ENCODE measurements at regions not wholly inside any gene's neighbourhood (a gene's known extent, or its start where the extent isn't known, plus 50 kb on each side); places are given as distances from the start of the nearest gene placed in this dataset.
"Not testable (repeated sequence)": the region's sequence is repeated elsewhere in the genome, so short reads cannot be mapped to it uniquely, and the experiment has no call there.

GRCh38 chr2:111484097-111484496 is 363.4 kb downstream of the BCL2L11 start:
- not testable (repeated sequence) for DNase-seq

GRCh38 chr2:111485895-111486294 is 365.2 kb downstream of the BCL2L11 start:
- not testable (repeated sequence) for DNase-seq

- not testable (repeated sequence) for DNase-seq
Observed at GRCh38 chr2:111488451-111488850, 367.7 kb downstream of the BCL2L11 start.

- DNase-seq = not testable (repeated sequence)
Observed at GRCh38 chr2:111489460-111489859, 368.7 kb downstream of the BCL2L11 start.

GRCh38 chr2:111491181-111491580 is 370.5 kb downstream of the BCL2L11 start:
- not testable (repeated sequence) for DNase-seq

DNA sequence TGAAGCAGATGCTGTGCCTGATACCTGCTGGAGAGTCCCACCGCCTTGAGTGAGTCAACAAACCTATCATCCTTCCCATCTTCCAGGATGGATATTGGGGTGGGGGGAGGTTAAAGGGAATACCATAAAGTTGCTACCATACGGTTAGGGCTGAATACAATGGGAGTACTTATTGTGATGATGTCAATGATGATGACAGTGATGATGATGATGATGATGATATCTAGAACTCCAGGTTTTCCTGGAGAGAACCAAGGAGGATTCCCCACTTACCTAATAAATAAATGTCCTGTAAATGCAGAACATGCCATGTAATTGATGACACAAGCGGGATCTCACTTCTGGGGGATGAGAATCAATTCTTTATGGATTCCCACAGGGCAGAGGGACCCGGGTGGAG is 370.9 kb downstream of the BCL2L11 start:
- DNase-seq = not testable (repeated sequence)

DNA sequence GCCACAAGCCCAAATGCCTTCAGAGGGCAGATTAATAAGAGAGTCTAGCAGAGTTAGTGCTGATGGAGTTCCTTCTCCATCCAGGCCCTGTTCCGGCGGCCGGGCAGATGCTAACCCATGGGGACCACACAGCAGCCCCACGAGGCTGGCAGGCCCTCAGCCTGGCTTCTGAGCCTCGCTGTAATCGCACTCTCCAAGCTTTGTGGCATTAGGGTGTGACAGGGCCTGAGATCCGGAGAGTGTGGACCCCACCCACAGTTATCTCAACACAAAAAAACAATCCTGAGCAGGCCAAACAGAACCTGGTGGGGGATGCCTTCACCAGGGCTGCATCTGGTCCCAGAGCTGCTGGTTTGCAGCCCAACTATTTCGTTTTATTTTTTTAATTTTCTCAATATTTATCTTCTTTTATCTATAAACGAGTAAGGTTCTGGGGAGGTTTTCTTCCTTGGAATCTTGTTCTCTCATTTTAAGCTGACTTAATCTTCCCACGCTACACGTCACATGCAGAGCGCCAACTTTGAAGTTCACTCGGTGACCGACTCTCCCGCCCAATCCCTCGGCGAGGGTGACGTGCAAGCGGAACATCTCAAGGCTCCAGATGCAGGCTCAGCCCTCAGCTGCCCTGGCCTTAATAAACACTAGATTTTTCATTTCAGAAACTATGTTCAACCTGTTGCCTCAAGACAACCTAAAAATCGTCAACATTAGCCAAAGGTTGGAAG is 372.4 kb downstream of the BCL2L11 start:
- DNase-seq = not testable (repeated sequence)

DNA sequence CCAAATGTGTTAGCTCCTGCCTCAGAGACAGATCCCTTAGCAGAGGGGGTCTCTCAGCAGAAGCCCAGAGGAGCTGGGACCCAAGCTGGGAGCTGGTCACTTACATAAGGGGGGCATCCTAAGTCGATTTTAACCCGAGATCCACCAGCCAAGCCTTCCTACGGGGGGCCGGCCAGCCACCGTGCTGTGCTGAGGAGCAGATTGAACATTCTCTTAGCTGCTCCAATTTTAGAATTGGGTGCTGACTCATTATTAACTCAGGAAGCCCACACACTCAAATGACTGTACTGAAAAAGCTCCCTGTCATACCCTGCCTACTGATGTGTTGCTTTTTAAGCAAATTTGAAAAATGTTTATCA is 373.0 kb downstream of the BCL2L11 start:
- not testable (repeated sequence) for DNase-seq

- not testable (repeated sequence) for DNase-seq
Observed at GRCh38 chr2:111494288-111494980, 373.7 kb downstream of the BCL2L11 start.

DNA sequence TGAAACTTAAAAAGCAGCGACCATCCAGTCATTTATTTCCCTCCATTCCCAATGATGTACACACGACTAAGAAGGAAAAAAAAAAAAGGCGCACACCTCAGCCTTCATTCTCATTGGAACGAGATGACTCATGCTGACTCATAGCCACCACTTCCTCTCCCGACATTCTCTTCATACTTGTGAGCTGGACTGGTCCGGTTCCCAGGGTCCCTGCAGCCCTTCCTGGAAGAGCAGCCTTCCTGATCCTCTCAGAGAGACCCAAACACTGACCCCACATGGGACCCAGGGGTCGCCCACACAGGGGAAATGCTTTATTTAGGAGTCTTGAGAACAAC is 374.2 kb downstream of the BCL2L11 start:
- not testable (repeated sequence) for DNase-seq

GRCh38 chr2:111495636-111496035 is 374.9 kb downstream of the BCL2L11 start:
- not testable (repeated sequence) for DNase-seq

- not testable (repeated sequence) for DNase-seq
Observed at GRCh38 chr2:111496176-111496575, 375.5 kb downstream of the BCL2L11 start.

- not testable (repeated sequence) for DNase-seq
Observed at GRCh38 chr2:111496860-111497259, 376.1 kb downstream of the BCL2L11 start.

DNA sequence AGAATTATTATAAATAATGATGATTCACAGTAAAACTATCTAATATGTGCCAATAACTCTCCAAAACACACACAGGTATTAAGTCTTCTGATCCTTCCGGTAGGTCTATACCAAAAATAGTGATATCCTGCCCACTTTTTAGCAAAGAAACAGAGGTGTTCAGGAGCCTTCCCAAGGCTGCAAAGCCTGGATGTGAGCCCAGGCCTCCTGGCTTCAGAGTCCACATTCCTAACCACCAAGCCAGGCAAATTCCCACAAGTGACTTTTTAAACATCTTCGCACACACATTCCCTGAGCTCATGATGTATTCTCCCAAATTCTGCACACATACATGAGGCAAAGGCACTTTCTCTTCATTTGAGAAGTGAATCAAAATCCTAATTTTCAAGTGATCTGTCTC is 376.6 kb downstream of the BCL2L11 start:
- DNase-seq = not testable (repeated sequence)

DNA sequence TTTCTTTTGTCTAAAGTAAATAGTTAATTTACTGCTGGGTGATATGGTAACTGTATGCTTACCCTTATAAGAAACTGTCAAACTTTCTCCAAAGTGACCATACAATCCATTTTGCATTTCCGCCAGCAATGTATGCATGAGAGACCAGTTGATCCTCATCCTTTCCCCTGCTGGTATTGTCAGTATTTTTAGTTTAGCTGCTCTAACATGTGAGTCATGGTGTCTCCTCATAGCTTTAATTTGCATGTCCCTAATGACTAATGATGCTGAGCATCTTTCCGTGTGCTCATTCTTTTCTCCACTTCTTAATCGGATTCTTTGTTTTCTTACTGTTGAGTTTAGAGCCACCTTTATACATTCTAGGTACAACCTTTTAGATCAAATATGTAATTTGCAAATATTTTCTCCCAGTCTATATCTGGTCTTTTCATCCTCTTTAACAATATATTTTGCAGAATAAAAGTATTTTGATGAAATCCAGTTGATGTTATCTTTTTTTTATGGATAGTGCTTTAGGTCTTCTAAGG is 379.9 kb downstream of the BCL2L11 start:
- not testable (repeated sequence) for DNase-seq

- DNase-seq = not testable (repeated sequence)
Observed at GRCh38 chr2:111503844-111504570, 380.0 kb downstream of the ANAPC1 start.

DNA sequence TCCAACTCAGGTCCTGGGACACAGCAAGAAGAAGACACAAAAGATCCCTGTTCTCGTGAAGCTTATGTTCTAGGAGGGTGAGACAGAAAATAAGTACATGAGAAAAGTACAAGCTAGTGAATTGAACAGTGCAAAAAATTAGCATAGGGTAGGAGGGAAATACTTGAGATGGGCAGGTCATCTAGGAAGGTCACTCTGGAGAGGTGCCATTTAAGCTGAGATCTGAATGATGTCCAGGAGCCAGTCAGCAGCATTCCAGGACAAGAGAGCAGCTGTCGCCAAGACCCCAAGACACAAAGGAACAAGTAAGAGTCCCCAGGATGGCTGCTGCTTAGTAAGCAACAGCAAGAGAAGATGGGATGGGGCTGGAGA is 379.4 kb downstream of the ANAPC1 start:
- not testable (repeated sequence) for DNase-seq

- DNase-seq = not testable (repeated sequence)
Observed at GRCh38 chr2:111505267-111505666, 378.7 kb downstream of the ANAPC1 start.

DNA sequence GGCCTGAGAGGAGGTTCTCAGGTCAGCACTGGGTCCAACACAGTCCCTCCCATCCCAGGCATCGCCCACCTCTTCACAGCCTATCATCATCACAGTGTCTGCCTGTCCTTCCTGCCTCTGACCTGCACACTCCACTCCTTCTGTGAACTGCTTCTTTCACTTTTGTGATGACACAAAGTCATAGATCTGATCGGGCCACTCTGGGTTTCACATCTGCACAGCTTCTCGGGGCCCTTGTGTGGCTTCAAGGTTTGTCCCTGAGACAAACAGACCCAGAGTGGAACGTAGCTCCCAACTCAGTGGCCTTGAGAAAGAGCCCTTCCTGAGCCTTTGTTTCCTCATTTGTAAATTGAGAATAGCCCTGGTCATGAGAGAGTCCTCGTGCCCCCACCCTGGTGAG is 377.1 kb downstream of the ANAPC1 start:
- peak; percentile 7 for DNase-seq

GRCh38 chr2:111509225-111509869 is 374.6 kb downstream of the ANAPC1 start:
- not testable (repeated sequence) for DNase-seq

DNA sequence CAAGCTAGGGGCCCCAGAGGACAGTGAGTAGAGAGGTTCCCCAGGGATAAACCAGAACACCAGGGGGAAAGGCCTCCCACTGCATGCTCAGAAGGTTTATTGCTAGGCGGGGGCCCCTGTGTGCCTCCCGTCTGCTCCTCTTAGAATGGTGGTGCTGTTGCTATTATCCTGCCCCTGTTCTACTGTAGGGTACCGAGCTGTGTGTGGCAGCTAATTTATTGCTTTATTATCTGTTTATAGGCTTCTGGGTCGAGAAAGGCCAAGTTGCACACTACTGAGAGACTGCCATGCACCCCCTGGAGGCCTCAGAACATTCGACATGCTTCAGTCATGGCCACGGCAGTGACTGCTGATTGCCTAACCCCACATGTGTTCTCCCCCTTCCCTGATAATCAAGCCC is 373.6 kb downstream of the ANAPC1 start:
- not testable (repeated sequence) for DNase-seq

- DNase-seq = not testable (repeated sequence)
Observed at GRCh38 chr2:111511062-111511461, 372.9 kb downstream of the ANAPC1 start.

GRCh38 chr2:111512378-111512777 is 371.6 kb downstream of the ANAPC1 start:
- not testable (repeated sequence) for DNase-seq

Measured in MV-4-11 (cell line).